ENCODE measurements at regions not wholly inside any gene's neighbourhood (a gene's known extent, or its start where the extent isn't known, plus 50 kb on each side); places are given as distances from the start of the nearest gene placed in this dataset.

DNA sequence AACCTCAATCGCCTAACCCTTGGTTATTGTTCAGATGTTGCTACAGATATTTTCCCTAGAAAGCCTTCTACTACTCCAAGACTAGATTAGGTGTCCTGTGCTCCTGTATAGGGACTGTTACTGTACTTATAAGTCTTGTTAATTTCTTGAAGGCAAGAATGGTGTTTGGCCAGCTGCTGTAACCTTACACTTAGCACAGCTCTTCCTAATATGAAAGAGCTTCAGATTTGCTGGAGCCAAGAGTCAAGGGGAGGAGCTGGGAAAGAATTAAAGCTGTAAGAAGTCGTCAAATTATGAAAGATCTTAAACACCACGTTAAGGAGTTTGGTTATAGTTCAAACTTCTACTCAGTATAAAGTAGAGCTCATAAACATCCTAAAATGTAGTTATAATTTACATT is 245.9 kb upstream of the TLL1 start:
- TF ChIP-seq, protein P1, sequence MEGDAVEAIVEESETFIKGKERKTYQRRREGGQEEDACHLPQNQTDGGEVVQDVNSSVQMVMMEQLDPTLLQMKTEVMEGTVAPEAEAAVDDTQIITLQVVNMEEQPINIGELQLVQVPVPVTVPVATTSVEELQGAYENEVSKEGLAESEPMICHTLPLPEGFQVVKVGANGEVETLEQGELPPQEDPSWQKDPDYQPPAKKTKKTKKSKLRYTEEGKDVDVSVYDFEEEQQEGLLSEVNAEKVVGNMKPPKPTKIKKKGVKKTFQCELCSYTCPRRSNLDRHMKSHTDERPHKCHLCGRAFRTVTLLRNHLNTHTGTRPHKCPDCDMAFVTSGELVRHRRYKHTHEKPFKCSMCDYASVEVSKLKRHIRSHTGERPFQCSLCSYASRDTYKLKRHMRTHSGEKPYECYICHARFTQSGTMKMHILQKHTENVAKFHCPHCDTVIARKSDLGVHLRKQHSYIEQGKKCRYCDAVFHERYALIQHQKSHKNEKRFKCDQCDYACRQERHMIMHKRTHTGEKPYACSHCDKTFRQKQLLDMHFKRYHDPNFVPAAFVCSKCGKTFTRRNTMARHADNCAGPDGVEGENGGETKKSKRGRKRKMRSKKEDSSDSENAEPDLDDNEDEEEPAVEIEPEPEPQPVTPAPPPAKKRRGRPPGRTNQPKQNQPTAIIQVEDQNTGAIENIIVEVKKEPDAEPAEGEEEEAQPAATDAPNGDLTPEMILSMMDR (conservative IDR thresholded peaks at IDR 0.05) = no peak
- TF ChIP-seq ZFX (IDR thresholded peaks at IDR 0.05) = no peak
